ENCODE measurements at regions not wholly inside any gene's neighbourhood (a gene's known extent, or its start where the extent isn't known, plus 50 kb on each side); places are given as distances from the start of the nearest gene placed in this dataset.

DNA sequence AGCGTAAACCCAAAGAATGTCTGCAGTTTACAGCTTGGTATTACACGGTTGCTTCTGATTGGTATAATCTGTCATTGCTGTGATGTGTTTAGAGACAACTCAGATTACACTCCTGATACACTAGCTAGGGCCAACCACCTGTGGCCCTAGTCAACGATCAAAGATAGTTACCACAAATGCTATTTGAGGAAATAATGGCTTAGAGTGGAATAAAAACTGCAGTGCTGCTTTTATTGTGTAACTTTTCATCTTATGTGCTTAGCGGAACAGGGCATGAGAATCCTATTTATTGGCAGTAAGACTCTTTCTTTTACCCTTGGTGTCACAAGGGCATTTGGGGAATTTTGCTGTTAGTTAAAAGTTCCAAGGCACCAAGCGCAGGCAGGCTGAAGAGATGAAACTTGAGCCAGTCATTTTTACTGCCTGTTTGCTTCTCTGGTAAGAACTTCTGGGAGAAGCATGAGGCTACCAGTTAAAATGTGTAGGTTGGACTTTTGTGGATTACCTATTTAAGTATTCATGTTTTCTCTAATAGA, 363.3 kb downstream of the KCNRG start:
- TF ChIP-seq, protein P1, sequence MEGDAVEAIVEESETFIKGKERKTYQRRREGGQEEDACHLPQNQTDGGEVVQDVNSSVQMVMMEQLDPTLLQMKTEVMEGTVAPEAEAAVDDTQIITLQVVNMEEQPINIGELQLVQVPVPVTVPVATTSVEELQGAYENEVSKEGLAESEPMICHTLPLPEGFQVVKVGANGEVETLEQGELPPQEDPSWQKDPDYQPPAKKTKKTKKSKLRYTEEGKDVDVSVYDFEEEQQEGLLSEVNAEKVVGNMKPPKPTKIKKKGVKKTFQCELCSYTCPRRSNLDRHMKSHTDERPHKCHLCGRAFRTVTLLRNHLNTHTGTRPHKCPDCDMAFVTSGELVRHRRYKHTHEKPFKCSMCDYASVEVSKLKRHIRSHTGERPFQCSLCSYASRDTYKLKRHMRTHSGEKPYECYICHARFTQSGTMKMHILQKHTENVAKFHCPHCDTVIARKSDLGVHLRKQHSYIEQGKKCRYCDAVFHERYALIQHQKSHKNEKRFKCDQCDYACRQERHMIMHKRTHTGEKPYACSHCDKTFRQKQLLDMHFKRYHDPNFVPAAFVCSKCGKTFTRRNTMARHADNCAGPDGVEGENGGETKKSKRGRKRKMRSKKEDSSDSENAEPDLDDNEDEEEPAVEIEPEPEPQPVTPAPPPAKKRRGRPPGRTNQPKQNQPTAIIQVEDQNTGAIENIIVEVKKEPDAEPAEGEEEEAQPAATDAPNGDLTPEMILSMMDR (IDR thresholded peaks at IDR 0.05) = no peak
- Histone ChIP-seq H3K27me3 (no peaks in the 10 kb centered on the region), H3K4me1 (ENCODE audit: control insufficient read depth in 1 of 2, insufficient read depth in 1 of 2, low read depth in 1 of 2, low read length in 1 of 2) (no peaks in the 10 kb centered on the region), H3K27ac (no peak overlapping the region), H3K4me3 (ENCODE audit: low read depth in 1 of 2, low read length in 1 of 2) (no peak overlapping the region), H3K9me3 (no peaks in the 10 kb centered on the region), H3K36me3 (no peaks in the 10 kb centered on the region)

DNA sequence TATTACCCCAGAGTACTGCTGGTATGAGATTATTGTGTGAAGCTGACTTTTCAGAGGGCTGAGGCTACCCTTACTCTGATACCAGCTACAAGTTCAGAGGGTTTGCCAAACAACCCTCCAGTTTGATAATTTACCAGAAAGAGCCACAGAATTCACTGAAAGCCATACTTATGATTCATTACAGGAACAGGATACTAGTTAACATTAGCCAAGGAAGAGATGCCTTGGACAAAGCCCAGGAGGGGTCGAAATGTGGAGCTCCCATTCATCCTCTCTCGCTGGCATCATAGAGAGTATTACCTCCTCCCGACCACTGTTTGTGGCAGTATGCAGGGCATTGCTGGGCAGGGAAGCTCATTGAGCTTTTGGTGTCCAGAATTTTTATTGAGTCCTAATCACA, 364.3 kb downstream of the KCNRG start:
- TF ChIP-seq, protein P1 (IDR thresholded peaks at IDR 0.05) = no peak
- no peak overlapping the region for H3K27ac ChIP-seq
- no peaks in the 10 kb centered on the region for H3K4me1 ChIP-seq (ENCODE audit: control insufficient read depth in 1 of 2, insufficient read depth in 1 of 2, low read depth in 1 of 2, low read length in 1 of 2)
- no peaks in the 10 kb centered on the region for H3K36me3 ChIP-seq
- no peak overlapping the region for H3K4me3 ChIP-seq (ENCODE audit: low read depth in 1 of 2, low read length in 1 of 2)
- H3K9me3 ChIP-seq = no peaks in the 10 kb centered on the region
- no peaks in the 10 kb centered on the region for H3K27me3 ChIP-seq

DNA sequence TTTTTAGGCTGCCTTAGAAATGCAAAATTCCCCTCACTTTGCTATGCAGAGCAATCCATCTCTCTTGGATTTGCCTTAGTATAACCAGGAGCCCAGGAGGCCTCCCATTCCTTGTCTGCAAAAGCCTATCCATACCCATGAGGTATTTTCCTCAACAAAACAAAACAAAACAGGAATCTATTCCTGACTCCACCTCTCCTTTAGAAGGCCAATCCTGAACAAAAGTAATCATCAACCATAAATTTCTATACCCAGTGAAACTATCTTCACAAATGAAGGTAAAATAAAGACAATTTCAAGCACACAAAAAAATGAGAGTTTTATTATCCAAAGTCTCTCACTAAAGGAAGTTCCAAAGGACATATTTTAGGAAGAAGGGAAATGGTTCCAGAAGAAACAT, 365.7 kb downstream of the KCNRG start:
- no peaks in the 10 kb centered on the region for H3K4me1 ChIP-seq (ENCODE audit: control insufficient read depth in 1 of 2, insufficient read depth in 1 of 2, low read depth in 1 of 2, low read length in 1 of 2)
- H3K36me3 ChIP-seq = no peaks in the 10 kb centered on the region
- TF ChIP-seq, protein P1 (IDR thresholded peaks at IDR 0.05) = no peak
- no peaks in the 10 kb centered on the region for H3K27me3 ChIP-seq
- no peaks in the 10 kb centered on the region for H3K9me3 ChIP-seq
- no peak overlapping the region for H3K4me3 ChIP-seq (ENCODE audit: low read depth in 1 of 2, low read length in 1 of 2)
- H3K27ac ChIP-seq = no peak overlapping the region

DNA sequence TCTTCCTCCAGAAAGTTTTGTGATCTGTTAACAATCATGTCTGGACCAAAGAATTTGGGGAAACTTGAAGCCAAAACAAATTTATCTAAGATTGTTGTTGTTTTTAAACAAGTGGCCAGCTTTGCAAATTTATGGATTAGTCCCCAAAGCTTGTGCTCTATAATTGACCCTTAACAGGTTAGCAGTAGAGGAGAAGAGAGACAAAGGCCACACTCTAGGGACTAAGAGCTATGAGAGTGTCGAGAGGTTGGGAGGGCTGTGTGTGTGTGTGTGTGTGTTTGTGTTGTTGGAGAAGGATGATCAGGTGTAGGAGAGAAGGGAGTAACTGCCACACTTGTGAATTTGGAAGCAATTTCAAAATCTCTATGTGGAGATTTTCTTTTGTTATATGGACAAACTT, 367.3 kb downstream of the KCNRG start:
- TF ChIP-seq, protein P1 (IDR thresholded peaks at IDR 0.05) = no peak
- H3K9me3 ChIP-seq = no peaks in the 10 kb centered on the region

DNA sequence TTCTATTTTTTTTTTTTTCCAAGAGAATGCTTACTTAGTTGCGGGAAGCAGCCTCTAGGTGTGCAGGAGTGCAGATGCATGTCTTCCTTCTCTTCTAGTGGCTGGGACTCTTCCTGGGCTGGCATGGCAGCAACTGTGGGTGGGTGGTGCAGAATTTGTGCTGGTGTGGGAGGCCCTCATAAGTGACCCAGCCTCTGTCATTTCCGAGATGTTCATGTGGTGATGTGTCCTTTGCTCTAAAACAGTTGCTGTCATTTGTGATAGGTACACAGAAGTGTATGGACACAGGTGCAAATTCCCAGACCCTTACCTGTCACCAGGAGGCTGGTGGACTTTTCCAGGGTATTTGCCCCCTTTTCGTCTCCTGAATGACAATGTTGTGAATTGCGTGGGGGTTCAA, 367.7 kb downstream of the KCNRG start:
- no peaks in the 10 kb centered on the region for H3K36me3 ChIP-seq
- no peak overlapping the region for H3K4me3 ChIP-seq (ENCODE audit: low read depth in 1 of 2, low read length in 1 of 2)
- TF ChIP-seq, protein P1 (IDR thresholded peaks at IDR 0.05) = no peak

More for the DNA sequence above, 367.3 kb downstream of the KCNRG start:
- Histone ChIP-seq H3K4me1 (ENCODE audit: control insufficient read depth in 1 of 2, insufficient read depth in 1 of 2, low read depth in 1 of 2, low read length in 1 of 2) (no peaks in the 10 kb centered on the region), H3K4me3 (ENCODE audit: low read depth in 1 of 2, low read length in 1 of 2) (no peak overlapping the region), H3K36me3 (no peaks in the 10 kb centered on the region), H3K27ac (no peak overlapping the region), H3K27me3 (no peaks in the 10 kb centered on the region)

DNA sequence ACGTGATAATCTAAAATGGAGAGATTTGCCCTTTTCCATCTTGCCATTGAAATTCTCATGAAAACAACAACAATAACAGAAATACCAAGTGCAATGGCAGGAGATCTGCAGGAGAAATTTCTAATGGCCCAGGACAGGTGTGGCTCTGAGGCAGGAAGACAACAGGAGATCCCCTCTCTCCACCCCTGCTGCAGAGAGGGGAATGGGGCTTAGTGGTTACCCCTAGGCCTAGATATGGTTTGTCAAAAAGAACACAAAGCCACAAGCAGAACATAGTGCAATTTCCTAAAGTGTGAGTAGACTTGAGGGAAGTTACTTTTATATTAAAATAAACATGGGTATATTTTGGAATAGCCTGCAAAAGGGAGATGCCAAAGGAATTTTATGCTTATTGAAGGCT, 369.5 kb downstream of the KCNRG start:
- TF ChIP-seq, protein P1 (IDR thresholded peaks at IDR 0.05) = no peak
- no peak overlapping the region for H3K27ac ChIP-seq
- no peaks in the 10 kb centered on the region for H3K9me3 ChIP-seq
- no peaks in the 10 kb centered on the region for H3K36me3 ChIP-seq
- H3K4me1 ChIP-seq (ENCODE audit: control insufficient read depth in 1 of 2, insufficient read depth in 1 of 2, low read depth in 1 of 2, low read length in 1 of 2) = no peaks in the 10 kb centered on the region
- no peak overlapping the region for H3K4me3 ChIP-seq (ENCODE audit: low read depth in 1 of 2, low read length in 1 of 2)
- no peaks in the 10 kb centered on the region for H3K27me3 ChIP-seq

More for the DNA sequence above, 367.7 kb downstream of the KCNRG start:
- Histone ChIP-seq H3K9me3 (no peaks in the 10 kb centered on the region), H3K27me3 (no peaks in the 10 kb centered on the region), H3K4me1 (ENCODE audit: control insufficient read depth in 1 of 2, insufficient read depth in 1 of 2, low read depth in 1 of 2, low read length in 1 of 2) (no peaks in the 10 kb centered on the region), H3K27ac (no peak overlapping the region)
